Activated CD4-positive, alpha-beta T cell treated with anti-CD3 and anti-CD28 coated beads, Interleukin-2, Interleukin-4, amounts not matched to agents 100 ng/mL and 50 ng/mL, durations not matched to agents 16 hours and 8 hours (primary cell): ENCODE measurements at regions not wholly inside any gene's neighbourhood (a gene's known extent, or its start where the extent isn't known, plus 50 kb on each side); places are given as distances from the start of the nearest gene placed in this dataset.

Experiments
- DNase-seq: peaks from one replicate; pipeline ENCODE4 v3.0.0-alpha.2; 2020; ENCODE audit warnings: low spot score

GRCh38 chr7:130998993-130999602 lies 265.1 kb upstream of the KLF14 start:
- no peak for DNase-seq

GRCh38 chr7:130999926-131000325 lies 265.9 kb upstream of the KLF14 start:
- DNase-seq: no peak

DNA sequence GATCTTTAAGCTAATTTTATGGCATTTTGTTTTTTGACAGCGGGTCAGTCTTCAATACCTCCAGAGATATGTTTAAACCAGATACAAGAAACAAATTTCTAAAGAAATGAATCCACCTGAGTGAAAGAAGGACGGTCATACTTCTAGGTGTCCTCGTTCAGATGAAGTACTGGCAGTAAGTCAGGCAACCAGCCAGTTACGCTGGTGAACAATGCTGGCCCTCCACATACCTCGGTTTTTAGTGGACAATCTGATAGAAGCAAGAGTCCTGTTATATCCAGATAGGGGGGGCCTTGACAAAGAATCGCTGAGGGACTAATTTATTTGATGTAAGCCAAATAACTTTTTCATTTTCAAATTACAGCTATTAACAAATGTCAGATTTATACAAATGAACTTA lies 266.4 kb upstream of the KLF14 start:
- DNase-seq: no peak

DNA sequence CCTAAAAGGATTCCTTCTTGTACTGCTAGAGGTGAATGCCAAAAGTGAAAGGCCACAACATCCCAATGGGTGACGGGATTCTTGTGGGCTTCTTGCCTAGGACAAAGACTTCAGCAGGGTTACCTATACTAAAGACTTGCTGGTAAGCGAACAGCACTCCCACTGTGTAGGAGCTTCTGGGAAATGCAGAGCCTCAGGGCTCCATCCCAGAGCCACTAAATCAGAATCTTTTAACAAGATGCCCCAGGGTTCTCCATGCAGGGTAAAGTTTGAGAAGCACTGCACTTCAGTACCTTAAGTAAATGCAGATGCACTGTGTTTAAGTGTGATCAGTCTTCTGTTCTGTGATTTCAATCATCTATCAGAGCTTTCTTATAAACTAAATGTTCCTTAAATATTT lies 266.9 kb upstream of the KLF14 start:
- no peak for DNase-seq

- DNase-seq: no peak
These were observed 268.6 kb upstream of the KLF14 start for GRCh38 chr7:131002600-131002999.

GRCh38 chr7:131003634-131004033 lies 269.6 kb upstream of the KLF14 start:
- DNase-seq: no peak

GRCh38 chr7:131004371-131004770 lies 270.4 kb upstream of the KLF14 start:
- no peak for DNase-seq

DNA sequence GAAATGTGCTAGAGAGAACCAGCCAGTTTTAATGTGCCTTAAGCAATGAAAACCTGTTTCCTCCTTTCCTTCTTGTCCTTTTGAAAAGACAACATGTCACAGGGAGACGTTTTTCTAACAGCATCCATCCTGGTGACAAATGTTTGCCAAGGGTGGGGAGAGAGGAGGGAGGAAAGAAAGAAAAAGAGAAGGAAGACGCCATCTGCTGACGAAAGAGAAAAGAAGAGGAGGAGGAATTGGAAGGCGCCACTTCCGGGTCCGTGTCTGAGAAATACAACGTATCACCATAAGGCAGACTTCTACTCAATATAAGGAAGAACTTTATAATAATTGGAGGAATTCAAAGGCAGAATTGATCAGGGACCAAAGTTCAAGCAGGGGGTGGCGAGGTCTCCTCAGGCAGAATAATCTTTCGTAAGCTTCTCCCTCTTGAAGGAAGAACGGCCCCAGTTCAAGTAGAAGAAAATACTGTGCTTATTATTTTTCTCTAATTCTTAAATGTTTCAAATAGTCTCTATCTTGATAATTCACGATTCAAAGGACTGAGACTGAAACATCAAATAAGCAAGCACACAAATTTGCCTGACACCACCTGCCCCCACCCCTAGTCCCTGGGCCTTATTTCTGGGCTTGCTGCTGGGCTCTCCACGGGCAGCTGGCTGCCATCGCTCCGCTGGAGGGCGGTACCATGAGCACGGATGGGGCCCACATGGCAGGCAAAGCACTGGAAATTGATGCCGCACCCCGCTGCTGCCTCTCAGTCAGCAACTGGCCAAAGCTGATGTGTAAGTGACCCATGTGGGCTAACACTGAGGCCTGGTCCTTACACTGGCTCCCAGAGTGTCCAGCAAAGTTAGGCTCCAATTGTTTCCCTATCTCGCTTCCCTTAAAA lies 273.7 kb upstream of the KLF14 start:
- DNase-seq: peak; percentile 81

- DNase-seq: peak; percentile 77
These were observed 275.1 kb upstream of the KLF14 start for GRCh38 chr7:131008840-131009711.

GRCh38 chr7:131010029-131010716 lies 276.2 kb upstream of the KLF14 start:
- DNase-seq: no peak

GRCh38 chr7:131010717-131011431 lies 276.9 kb upstream of the KLF14 start:
- peak; percentile 87 for DNase-seq

GRCh38 chr7:131011432-131011742 lies 277.4 kb upstream of the KLF14 start:
- DNase-seq: no peak

- DNase-seq: no peak
These were observed 278.0 kb upstream of the KLF14 start for GRCh38 chr7:131011976-131012375.

GRCh38 chr7:131012477-131013031 lies 278.5 kb upstream of the KLF14 start:
- no peak for DNase-seq

- DNase-seq: no peak
These were observed 279.7 kb upstream of the KLF14 start for GRCh38 chr7:131013716-131014115.

DNA sequence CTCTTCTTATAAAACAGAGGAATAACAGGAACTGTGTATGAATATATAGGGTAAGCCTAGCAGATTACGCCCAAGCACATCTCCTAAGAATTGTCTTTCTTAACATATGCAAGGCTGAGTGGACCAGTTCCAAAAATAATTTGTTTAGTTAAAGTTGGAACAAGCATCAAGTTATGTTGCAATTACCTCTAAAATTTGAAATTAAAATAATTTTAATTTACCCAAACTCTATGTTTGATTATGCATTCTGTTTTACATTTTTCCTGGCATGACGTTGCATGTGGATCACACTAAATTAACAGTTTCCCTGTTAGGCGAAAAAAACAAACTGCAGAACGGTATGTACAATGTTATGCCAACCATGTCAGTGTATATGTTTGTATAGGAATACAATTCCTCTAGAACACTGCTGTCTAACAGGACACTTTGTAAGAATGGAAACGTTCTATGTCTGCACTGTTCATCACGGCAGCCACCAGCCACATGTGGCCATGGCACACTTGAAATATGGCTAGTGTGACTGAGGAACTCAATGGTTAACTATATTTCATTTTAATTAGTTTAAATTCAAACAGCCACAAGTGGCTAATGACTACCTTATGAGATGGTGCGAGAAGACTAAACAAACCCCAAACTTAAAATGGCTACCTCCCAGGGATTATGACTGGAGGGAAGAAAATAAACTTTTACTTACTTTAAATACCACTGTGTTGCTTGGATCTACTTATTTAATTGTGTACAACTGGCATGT lies 281.1 kb upstream of the KLF14 start:
- no peak for DNase-seq

DNA sequence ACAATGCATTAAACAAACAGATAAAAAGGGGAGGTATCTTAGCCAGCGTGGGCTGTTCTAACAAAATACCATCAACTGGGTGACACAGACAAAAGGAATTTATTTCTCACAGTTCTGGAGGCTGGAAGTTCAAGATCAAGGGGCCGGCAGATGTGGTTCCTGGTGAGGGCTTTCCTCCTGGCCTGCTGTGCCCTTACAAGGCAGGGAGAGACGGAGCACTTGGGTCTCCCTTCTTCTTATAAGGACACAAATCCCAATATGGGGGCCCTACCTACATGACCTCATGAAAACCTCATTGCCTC lies 281.6 kb upstream of the KLF14 start:
- no peak for DNase-seq

- DNase-seq: no peak
These were observed 282.2 kb upstream of the KLF14 start for GRCh38 chr7:131016230-131016629.

- no peak for DNase-seq
These were observed 285.3 kb upstream of the KLF14 start for GRCh38 chr7:131019351-131019750.

DNA sequence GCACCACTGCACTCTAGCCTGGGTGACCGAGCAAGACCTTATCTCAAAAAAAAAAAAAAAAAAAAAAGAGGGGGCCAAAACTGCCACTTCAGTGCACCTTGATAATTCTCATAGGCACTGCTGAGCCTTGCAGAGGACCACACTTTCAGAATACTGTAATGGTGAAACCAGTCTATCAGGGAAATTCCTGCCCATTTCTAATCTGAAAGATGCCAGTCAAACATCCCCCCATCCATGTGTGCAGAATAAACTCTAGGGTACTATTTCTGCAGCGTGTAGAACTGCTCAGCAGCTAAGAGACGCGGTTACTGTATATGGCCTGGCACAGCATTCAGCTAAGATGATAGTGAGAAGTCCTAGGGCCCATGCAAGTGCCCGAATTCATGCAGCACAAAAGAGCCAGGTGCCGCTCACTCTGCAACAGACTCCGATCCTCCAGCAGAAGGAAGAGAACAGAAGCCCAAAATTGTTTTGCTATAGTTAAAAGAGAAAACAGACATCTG lies 286.8 kb upstream of the KLF14 start:
- no peak for DNase-seq

GRCh38 chr7:131021460-131021859 lies 287.5 kb upstream of the KLF14 start:
- no peak for DNase-seq
